GM10266 (cell line): ENCODE measurements at regions not wholly inside any gene's neighbourhood (a gene's known extent, or its start where the extent isn't known, plus 50 kb on each side); places are given as distances from the start of the nearest gene placed in this dataset.
A peak's percentile ranks its signal among the peaks of the same experiment; 100 is the strongest.

Experiments used
- DNase-seq: peaks from one replicate; pipeline ENCODE4 v3.0.0; 2012; ENCODE audit errors: extremely low spot score
- CTCF ChIP-seq: IDR thresholded peaks from 2 replicates; pipeline ENCODE4 v1.5.1; 2012; ENCODE audit warnings: mild to moderate bottlenecking, low read depth; ENCODE audit not compliant: control insufficient read depth, insufficient read depth; ENCODE audit errors: missing control alignments

- no peak for TF ChIP-seq CTCF
- DNase-seq, result no peak
Observed at GRCh38 chr17:77644181-77645071, 314.1 kb upstream of the TNRC6C start.

GRCh38 chr17:77645072-77646045 is 313.1 kb upstream of the TNRC6C start:
- TF ChIP-seq CTCF, result no peak
- DNase-seq, result no peak

DNA sequence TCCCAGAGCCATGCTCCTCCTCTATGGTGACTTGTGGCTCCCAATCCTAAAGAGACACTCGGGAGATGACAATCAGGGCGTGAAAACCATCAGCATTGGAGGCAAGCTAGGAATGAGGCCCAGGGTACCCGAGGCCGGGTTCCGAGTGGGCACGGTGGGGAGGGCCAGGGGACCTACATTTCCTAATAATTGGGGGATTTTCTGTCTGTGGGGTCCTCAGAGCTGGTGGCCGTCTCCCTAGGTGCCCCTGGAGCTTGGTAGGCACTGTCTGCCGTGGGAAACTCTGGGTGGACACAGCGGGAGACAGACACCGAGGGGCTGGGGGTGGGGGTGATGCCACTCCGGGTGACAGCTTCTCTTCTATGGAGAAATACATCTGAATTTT is 312.5 kb upstream of the TNRC6C start:
- DNase-seq, result no peak
- no peak for TF ChIP-seq CTCF

DNA sequence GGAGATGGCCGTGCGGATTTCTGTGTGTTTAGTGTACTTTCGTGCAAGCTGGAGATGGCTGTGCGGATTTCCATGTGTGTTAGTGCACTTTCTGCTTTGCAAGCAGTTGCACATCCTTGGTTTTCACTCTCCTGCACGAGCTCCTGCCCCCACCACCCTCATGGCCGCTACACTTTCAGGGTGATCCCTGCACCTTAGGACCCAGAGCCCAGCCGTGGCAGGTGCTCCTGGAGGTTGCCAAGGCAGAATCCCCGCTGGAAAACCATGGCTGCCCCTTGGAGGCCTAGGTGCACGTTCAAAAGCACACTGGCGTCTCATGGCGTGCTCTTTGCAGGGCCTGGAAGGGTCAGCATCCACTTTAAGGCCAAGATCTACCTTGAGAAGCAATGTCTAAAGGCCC is 311.0 kb upstream of the TNRC6C start:
- DNase-seq, result no peak
- TF ChIP-seq CTCF, result no peak

- DNase-seq, result peak; percentile 47
Observed at GRCh38 chr17:77649717-77650211, 308.7 kb upstream of the TNRC6C start.

DNA sequence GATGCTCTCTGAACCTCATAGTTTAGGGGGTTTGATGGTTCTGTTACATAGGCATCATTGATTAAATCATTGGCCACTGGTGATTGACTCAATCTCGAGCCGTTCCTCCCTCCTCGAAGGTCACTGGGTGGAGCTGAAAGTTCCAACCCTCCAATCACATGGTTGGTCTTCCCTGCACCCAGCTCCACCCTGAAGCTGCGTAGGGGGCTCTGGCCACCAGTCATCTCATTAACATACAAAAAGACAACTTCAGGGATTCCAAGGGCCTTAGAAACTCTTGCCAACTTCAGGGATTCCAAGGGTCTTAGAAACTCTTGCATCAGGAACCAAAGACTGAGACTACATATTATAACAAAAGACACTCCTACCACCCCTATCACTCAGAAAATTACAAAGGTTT is 306.5 kb upstream of the TNRC6C start:
- no peak for TF ChIP-seq CTCF
- DNase-seq, result no peak

More at GRCh38 chr17:77649717-77650211, 308.7 kb upstream of the TNRC6C start:
- no peak for TF ChIP-seq CTCF

DNA sequence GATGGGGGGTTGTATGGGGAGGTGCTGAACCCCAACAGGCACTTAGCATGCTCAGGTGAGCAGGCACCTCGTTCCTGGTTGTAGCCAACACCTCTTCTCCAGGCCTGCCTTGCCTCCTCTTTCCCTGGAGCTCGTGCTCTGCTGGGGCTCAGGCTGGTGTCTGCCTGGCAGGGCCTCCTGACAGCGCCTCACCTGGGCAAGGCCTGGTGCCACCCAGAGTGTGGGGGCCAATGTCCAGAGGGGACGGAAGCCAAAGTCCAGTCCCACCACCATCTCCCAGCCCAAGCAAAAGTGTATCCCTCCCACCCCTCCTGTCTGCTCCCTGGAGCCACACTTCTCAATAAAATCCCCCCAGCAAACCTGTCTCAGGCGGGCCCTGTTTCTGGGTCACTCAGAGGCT is 304.2 kb upstream of the TNRC6C start:
- TF ChIP-seq CTCF, result no peak

More for the DNA sequence above, 304.2 kb upstream of the TNRC6C start:
- DNase-seq, result no peak
